ENCODE measurements at regions not wholly inside any gene's neighbourhood (a gene's known extent, or its start where the extent isn't known, plus 50 kb on each side); places are given as distances from the start of the nearest gene placed in this dataset.

- no peak for DNase-seq
These were observed 57.4 kb downstream of the IGLL1 start for GRCh38 chr22:23522623-23523251.

- peak; percentile 55 for DNase-seq
These were observed 58.5 kb downstream of the IGLL1 start for GRCh38 chr22:23521441-23522113.

GRCh38 chr22:23520863-23521440 lies 59.1 kb downstream of the IGLL1 start:
- no peak for DNase-seq

GRCh38 chr22:23519442-23520157 lies 60.5 kb downstream of the IGLL1 start:
- DNase-seq = no peak

- DNase-seq = no peak
These were observed 61.5 kb downstream of the IGLL1 start for GRCh38 chr22:23518376-23519187.

- no peak for DNase-seq
These were observed 62.2 kb downstream of the IGLL1 start for GRCh38 chr22:23517804-23518375.

GRCh38 chr22:23516304-23516703 lies 63.8 kb downstream of the IGLL1 start:
- DNase-seq = no peak

GRCh38 chr22:23514322-23515038 lies 65.6 kb downstream of the IGLL1 start:
- DNase-seq = no peak

GRCh38 chr22:23513705-23514104 lies 66.4 kb downstream of the IGLL1 start:
- DNase-seq = no peak

- no peak for DNase-seq
These were observed 67.0 kb downstream of the IGLL1 start for GRCh38 chr22:23513133-23513532.

GRCh38 chr22:23512721-23513120 lies 67.4 kb downstream of the IGLL1 start:
- DNase-seq = no peak

GRCh38 chr22:23512348-23512705 lies 67.8 kb downstream of the IGLL1 start:
- no peak for DNase-seq

GRCh38 chr22:23511627-23512347 lies 68.3 kb downstream of the IGLL1 start:
- no peak for DNase-seq

- DNase-seq = no peak
These were observed 70.4 kb downstream of the IGLL1 start for GRCh38 chr22:23509571-23510302.

GRCh38 chr22:23504516-23504915 lies 75.6 kb downstream of the IGLL1 start:
- no peak for DNase-seq

- no peak for DNase-seq
These were observed 76.2 kb downstream of the IGLL1 start for GRCh38 chr22:23503736-23504440.

- DNase-seq = no peak
These were observed 76.9 kb downstream of the IGLL1 start for GRCh38 chr22:23503142-23503541.

GRCh38 chr22:23501708-23502107 lies 78.4 kb downstream of the IGLL1 start:
- DNase-seq = no peak

GRCh38 chr22:23501261-23501619 lies 78.8 kb downstream of the IGLL1 start:
- DNase-seq = no peak

All from central memory CD4-positive, alpha-beta T cell (primary cell).